Pancreas (tissue), 10 donors: ENCODE measurements at regions not wholly inside any gene's neighbourhood (a gene's known extent, or its start where the extent isn't known, plus 50 kb on each side); places are given as distances from the start of the nearest gene placed in this dataset.
"Not testable (repeated sequence)": the region's sequence is repeated elsewhere in the genome, so short reads cannot be mapped to it uniquely, and the experiment has no call there.

Experiments
- ATAC-seq, 4 donors: fragments of 200-7000 bp; cut with Tn5 transposase; one replicate each; pipeline versions ENCODE4 v1.8.0 to v1.9.1; 2020; ENCODE audit warnings: mild to moderate bottlenecking in 4 of 4, moderate library complexity in 4 of 4
- DNase-seq, 6 donors: peaks; one replicate each; pipeline ENCODE4 v3.0.0-alpha.2; 2020
- FAIRE-seq: peaks from 2 replicates; lab custom pipeline; 2012; peaks lifted over from hg19 to GRCh38; lab: Jason Lieb, UNC
- H3K27ac ChIP-seq, 4 donors: fragments of 200-600 bp; sonication (generic); 1 replicate in 3 of 4; 2 replicates in 1 of 4; pipeline versions ENCODE4 v1.5.0 to v1.8.0; 2020
- H3K27me3 ChIP-seq, 4 donors: fragments of 200-600 bp; one replicate each; pipeline ENCODE4 v1.8.0; 2021
- H3K36me3 ChIP-seq, 3 donors: fragments of 200-600 bp; sonication (generic) in 1 of 3; one replicate each; pipeline versions ENCODE4 v1.5.0 to v1.8.0; 2020 to 2021
- H3K4me1 ChIP-seq, 3 donors: fragments of 200-600 bp; one replicate each; pipeline ENCODE4 v1.8.0; 2021
- H3K4me3 ChIP-seq, 4 donors: fragments of 200-600 bp; sonication (generic) in 2 of 4; one replicate each; pipeline versions ENCODE4 v1.5.0 to v1.8.0; 2020 to 2021
- H3K9me3 ChIP-seq, 4 donors: fragments of 200-600 bp; one replicate each; pipeline ENCODE4 v1.8.0; 2021
- WGBS, 2 donors: extraction: QIAGEN DNeasy Blood & Tissue Kit; methylation state at CpG; one replicate each; pipeline ENCODE4 v1.1.7; 2013; 5-methylcytosine and 5-hydroxymethylcytosine counted together
- intact Hi-C, 3 donors: fragments of 100-400 bp; cut with DNase I; formaldehyde crosslinking; loops; one replicate each; pipeline versions ENCODE4 v1.11.1 to v1.14.2; 2022
- TF ChIP-seq, protein P1 (sequence below), 4 donors: fragments of 200-600 bp; sonication (generic) in 3 of 4; IDR thresholded peaks; one replicate each; pipeline versions ENCODE4 v1.5.0 to v1.8.0; 2021; ENCODE audit warnings: antibody characterized with exemption in 4 of 4
- donor health status: healthy with polysubstance abuse.
- donor health status: DM: no; HTN: no; CAD: no; lungs with moderate emphysema.
- donor health status: DM: no; HTN: no; CAD: no.
- donor health status: control.
- donor health status: control.
- donor health status: Bipolar disorder and iron deficiency.
- donor health status: DM: yes; HTN: yes; CAD: no.
- donor health status: DM: no; HTN: no; CAD: no.
- donor health status: DM: no; HTN: no; CAD: no.
- donor health status: DM: yes; HTN: yes; CAD: no.

DNA sequence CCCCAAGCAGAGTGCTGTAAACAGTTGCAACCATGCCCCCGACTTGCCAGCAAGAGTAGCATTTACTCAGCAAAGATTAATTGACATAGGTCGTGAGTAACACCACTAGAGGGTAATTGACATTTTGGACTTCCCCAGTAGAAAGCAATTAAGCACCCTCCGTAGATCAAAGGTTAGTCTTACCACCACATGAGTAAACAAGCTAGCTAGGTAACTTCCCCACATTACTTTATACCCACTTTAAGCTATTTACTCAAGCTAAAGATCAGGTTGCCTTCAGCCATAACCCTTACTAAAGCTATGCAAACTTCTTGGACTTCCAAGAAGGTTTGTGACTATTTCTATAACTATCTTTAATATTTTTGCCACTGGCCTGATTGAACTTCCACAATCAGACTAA lies 1072.7 kb downstream of the OTOL1 start:
- H3K4me3 ChIP-seq, result no peak overlapping the region
- DNase-seq (no peak), ATAC-seq (no peak), FAIRE-seq (no peak)
- TF ChIP-seq, protein P1, sequence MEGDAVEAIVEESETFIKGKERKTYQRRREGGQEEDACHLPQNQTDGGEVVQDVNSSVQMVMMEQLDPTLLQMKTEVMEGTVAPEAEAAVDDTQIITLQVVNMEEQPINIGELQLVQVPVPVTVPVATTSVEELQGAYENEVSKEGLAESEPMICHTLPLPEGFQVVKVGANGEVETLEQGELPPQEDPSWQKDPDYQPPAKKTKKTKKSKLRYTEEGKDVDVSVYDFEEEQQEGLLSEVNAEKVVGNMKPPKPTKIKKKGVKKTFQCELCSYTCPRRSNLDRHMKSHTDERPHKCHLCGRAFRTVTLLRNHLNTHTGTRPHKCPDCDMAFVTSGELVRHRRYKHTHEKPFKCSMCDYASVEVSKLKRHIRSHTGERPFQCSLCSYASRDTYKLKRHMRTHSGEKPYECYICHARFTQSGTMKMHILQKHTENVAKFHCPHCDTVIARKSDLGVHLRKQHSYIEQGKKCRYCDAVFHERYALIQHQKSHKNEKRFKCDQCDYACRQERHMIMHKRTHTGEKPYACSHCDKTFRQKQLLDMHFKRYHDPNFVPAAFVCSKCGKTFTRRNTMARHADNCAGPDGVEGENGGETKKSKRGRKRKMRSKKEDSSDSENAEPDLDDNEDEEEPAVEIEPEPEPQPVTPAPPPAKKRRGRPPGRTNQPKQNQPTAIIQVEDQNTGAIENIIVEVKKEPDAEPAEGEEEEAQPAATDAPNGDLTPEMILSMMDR (IDR thresholded peaks at IDR 0.05), result no peak
- no peaks in the 10 kb centered on the region for H3K36me3 ChIP-seq
- WGBS, 2 donors, result 8% methylated on average over 3 of the region's 3 CpGs
- intact Hi-C loops, result no loop called here
- H3K27me3 ChIP-seq, result no peaks in the 10 kb centered on the region
- H3K27ac ChIP-seq, result no peak overlapping the region
- no peaks in the 10 kb centered on the region for H3K9me3 ChIP-seq
- H3K4me1 ChIP-seq, result no peaks in the 10 kb centered on the region

DNA sequence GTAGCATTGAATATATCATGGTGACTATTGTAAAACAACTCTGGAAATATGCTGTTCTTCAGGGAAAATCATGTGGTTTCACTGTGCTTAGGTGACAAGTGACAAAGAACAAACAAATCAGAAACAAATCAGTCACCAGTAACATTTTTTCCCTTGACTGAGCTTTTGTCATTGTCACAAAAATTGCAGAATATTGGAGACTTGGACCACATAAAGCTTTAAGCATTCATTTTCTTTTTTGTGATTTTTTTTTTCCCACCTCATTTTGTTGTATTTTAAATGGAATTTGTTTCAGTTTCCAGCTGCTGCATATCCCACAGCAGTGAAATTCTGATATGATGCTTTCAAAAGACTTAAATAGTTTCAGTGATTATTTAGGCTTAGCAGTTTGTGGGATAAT lies 1088.4 kb downstream of the OTOL1 start:
- Histone ChIP-seq H3K9me3 (no peaks in the 10 kb centered on the region), H3K36me3 (no peaks in the 10 kb centered on the region), H3K27me3 (no peaks in the 10 kb centered on the region), H3K4me3 (no peak overlapping the region), H3K4me1 (no peaks in the 10 kb centered on the region), H3K27ac (no peak overlapping the region)
- TF ChIP-seq, protein P1 (IDR thresholded peaks at IDR 0.05), result no peak
- intact Hi-C loops, result no loop called here
- no peak for DNase-seq
- no peak for ATAC-seq
- FAIRE-seq, result no peak

DNA sequence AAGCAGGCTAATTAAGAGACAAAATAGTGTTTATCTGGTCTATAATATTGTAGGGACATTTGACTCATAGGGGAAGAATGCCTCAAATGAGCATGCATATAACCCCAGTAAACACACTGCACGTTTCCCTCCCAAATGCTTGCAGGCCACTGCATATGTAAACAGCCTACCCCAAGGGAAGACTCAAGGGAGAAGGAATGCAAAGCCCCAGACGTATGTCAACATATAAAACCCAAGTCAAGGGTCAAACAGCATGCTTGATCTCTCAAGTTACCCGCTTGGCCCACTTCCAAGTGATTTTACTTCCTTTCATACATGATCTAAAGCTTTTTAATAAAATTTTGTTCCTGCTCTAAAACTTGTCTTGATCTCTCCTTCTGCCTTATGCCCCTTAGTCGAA lies 1090.0 kb downstream of the OTOL1 start:
- intact Hi-C loops, result no loop called here
- H3K4me1 ChIP-seq, result no peaks in the 10 kb centered on the region
- TF ChIP-seq, protein P1 (IDR thresholded peaks at IDR 0.05), result no peak
- H3K27me3 ChIP-seq, result no peaks in the 10 kb centered on the region
- H3K4me3 ChIP-seq, result no peak overlapping the region
- no peaks in the 10 kb centered on the region for H3K36me3 ChIP-seq
- DNase-seq (no peak), ATAC-seq (no peak), FAIRE-seq (no peak)
- WGBS, 2 donors, result 40% methylated on average over 4 of the region's 4 CpGs
- H3K27ac ChIP-seq, result no peak overlapping the region
- H3K9me3 ChIP-seq, result no peaks in the 10 kb centered on the region

DNA sequence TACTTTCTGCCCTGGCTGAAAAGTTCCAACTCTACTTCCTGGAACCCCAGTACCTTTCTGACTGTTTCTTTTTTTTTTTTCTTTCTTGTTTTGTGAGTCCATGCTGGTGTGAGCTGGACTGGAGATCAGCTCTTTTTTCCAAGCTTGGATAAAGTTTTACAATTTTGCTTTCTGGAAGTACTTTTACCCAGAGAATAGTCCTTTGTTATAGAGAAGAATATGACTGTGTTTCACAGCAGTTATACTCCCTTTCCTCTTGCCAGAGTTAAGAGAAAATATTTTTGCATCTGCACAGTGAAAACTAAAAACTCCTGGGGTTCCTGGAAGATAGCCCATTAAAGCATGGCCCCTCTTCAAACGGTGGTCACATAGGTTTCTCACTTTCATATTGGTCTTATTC lies 1100.6 kb downstream of the OTOL1 start:
- DNase-seq, result no peak
- H3K27ac ChIP-seq, result no peak overlapping the region
- whole genome bisulfite sequencing, 2 donors, result 10 to 11% methylated on average over 1 of the region's 1 CpG
- FAIRE-seq, result no peak
- no peaks in the 10 kb centered on the region for H3K4me1 ChIP-seq
- no peaks in the 10 kb centered on the region for H3K27me3 ChIP-seq
- no peak for ATAC-seq
- intact Hi-C loops, result no loop called here
- TF ChIP-seq, protein P1 (IDR thresholded peaks at IDR 0.05), result no peak
- H3K4me3 ChIP-seq, result no peak overlapping the region
- H3K9me3 ChIP-seq, result no peaks in the 10 kb centered on the region
- H3K36me3 ChIP-seq, result no peaks in the 10 kb centered on the region

DNA sequence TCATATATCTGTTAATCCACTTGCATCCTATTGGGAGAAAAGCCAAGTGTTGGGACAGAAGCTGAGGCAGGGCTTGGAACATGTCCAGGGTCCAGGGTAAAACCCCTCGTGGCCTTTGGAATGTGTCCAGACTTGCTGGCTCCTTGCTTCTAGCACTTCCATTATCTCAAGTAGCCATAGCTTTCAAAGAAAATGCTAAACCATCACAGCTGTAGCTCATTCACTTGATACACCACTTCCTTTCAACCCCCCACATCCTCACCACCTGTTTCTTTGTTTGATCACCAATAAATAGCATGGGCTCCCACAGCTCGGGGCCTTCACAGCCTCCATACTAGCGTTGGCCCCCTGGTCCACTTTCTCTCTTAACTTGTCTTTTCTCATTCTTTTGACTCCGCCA lies 1101.9 kb downstream of the OTOL1 start:
- H3K4me3 ChIP-seq, H3K9me3 ChIP-seq, DNase-seq, intact Hi-C loops, H3K4me1 ChIP-seq, H3K36me3 ChIP-seq, ATAC-seq, FAIRE-seq, H3K27me3 ChIP-seq, H3K27ac ChIP-seq: not testable (repeated sequence)
- WGBS, 2 donors, result 25 to 33% methylated on average over 4 of the region's 4 CpGs

DNA sequence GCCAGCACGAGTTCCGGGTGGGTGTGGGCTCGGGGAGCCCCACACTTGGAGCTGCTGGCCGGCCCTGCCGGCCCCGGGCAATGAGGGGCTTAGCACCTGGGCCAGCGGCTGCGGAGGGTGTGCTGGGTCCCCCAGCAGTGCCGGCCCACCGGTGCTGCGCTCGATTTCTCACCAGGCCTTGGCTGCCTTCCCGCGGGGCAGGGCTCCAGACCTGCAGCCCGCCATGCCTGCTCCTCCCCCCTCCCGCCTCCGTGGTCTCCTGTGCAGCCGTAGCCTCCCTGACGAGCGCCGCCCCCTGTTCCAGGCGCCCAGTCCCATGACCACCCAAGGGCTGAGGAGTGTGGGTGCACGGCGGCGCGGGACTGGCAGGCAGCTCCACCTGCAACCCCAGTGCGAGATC lies 1103.1 kb downstream of the OTOL1 start:
- DNase-seq, result peak in 2 of 6 donors; percentile 19 to 60
- H3K27ac ChIP-seq, H3K4me1 ChIP-seq, H3K36me3 ChIP-seq, H3K9me3 ChIP-seq, intact Hi-C loops, H3K27me3 ChIP-seq, ATAC-seq, FAIRE-seq, H3K4me3 ChIP-seq: not testable (repeated sequence)
- 86 to 95% methylated on average over 23 to 27 of the region's 27 CpGs for WGBS, 2 donors
